ENCODE measurements at regions not wholly inside any gene's neighbourhood (a gene's known extent, or its start where the extent isn't known, plus 50 kb on each side); places are given as distances from the start of the nearest gene placed in this dataset.

DNA sequence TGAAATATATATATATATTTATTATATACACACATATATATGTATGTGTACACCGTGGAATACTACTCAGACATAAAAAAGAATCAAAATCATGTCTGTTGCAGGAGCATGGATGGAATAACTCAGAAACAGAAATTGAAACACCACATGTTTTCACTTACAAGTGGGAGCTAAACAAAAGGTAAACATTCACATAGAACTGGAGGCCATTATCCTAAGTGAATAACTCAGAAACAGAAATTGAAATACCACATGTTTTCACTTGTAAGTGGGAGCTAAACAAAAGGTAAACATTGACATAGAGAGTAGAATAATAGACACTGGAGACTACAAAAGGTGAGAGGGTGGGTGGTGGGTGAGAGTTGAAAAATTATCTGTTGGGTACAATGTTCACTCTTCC, 171.5 kb upstream of the GOLIM4 start:
- H3K4me2 ChIP-seq, result no peak overlapping the region
- H4K20me1 ChIP-seq (replicated peaks; ENCODE audit: insufficient read depth), result no peaks in the 10 kb centered on the region
- DNase-seq (ENCODE audit: low spot score), result no peak
- H3F3A ChIP-seq (replicated peaks; ENCODE audit: low read depth), result no peaks in the 10 kb centered on the region
- H3K4me3 Mint-ChIP-seq, result no peak overlapping the region
- H3K36me3 Mint-ChIP-seq (ENCODE audit: low read depth), result no peaks in the 10 kb centered on the region
- no peak overlapping the region for H3K4me3 ChIP-seq
- peaks cover under 1% of the 10 kb centered on the region for H3K27me3 Mint-ChIP-seq (ENCODE audit: insufficient read depth, low read depth, poor library complexity)
- H3K4me1 Mint-ChIP-seq, result peaks cover 25% of the 10 kb centered on the region
- no peak overlapping the region for H3K27ac ChIP-seq (ENCODE audit: low read depth)
- H2AFZ ChIP-seq, result no peak overlapping the region
- no peaks in the 10 kb centered on the region for H3K27me3 ChIP-seq (ENCODE audit: insufficient read depth)
- no peaks in the 10 kb centered on the region for H3K9me3 Mint-ChIP-seq
- H3K36me3 ChIP-seq (ENCODE audit: insufficient read depth), result no peaks in the 10 kb centered on the region
- H3K9me2 ChIP-seq (ENCODE audit: insufficient read depth), result no peaks in the 10 kb centered on the region
- peaks cover 19% of the 10 kb centered on the region for H3K4me1 ChIP-seq (ENCODE audit: insufficient read depth)
- H3K27ac Mint-ChIP-seq, result no peak overlapping the region
- TF ChIP-seq, protein P1, sequence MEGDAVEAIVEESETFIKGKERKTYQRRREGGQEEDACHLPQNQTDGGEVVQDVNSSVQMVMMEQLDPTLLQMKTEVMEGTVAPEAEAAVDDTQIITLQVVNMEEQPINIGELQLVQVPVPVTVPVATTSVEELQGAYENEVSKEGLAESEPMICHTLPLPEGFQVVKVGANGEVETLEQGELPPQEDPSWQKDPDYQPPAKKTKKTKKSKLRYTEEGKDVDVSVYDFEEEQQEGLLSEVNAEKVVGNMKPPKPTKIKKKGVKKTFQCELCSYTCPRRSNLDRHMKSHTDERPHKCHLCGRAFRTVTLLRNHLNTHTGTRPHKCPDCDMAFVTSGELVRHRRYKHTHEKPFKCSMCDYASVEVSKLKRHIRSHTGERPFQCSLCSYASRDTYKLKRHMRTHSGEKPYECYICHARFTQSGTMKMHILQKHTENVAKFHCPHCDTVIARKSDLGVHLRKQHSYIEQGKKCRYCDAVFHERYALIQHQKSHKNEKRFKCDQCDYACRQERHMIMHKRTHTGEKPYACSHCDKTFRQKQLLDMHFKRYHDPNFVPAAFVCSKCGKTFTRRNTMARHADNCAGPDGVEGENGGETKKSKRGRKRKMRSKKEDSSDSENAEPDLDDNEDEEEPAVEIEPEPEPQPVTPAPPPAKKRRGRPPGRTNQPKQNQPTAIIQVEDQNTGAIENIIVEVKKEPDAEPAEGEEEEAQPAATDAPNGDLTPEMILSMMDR (conservative IDR thresholded peaks at IDR 0.05; ENCODE audit: low read depth in 2 of 2), result no peak
- no peak for TF ChIP-seq EZH2phosphoT487 (IDR thresholded peaks at IDR 0.05; ENCODE audit: unreplicated experiment)
- TF ChIP-seq EZH2 (IDR thresholded peaks at IDR 0.05; ENCODE audit: low read depth, unreplicated experiment), result no peak
- TF ChIP-seq ZNF331 (CRISPR knock-in tag; IDR thresholded peaks at IDR 0.05; ENCODE audit: low read depth), result no peak
- no peak for TF ChIP-seq POLR2AphosphoS5 (IDR thresholded peaks at IDR 0.05; ENCODE audit: low read depth)
- TF ChIP-seq STAT1 (IDR thresholded peaks at IDR 0.05; ENCODE audit: unreplicated experiment), result no peak
- TF ChIP-seq, protein P2, sequence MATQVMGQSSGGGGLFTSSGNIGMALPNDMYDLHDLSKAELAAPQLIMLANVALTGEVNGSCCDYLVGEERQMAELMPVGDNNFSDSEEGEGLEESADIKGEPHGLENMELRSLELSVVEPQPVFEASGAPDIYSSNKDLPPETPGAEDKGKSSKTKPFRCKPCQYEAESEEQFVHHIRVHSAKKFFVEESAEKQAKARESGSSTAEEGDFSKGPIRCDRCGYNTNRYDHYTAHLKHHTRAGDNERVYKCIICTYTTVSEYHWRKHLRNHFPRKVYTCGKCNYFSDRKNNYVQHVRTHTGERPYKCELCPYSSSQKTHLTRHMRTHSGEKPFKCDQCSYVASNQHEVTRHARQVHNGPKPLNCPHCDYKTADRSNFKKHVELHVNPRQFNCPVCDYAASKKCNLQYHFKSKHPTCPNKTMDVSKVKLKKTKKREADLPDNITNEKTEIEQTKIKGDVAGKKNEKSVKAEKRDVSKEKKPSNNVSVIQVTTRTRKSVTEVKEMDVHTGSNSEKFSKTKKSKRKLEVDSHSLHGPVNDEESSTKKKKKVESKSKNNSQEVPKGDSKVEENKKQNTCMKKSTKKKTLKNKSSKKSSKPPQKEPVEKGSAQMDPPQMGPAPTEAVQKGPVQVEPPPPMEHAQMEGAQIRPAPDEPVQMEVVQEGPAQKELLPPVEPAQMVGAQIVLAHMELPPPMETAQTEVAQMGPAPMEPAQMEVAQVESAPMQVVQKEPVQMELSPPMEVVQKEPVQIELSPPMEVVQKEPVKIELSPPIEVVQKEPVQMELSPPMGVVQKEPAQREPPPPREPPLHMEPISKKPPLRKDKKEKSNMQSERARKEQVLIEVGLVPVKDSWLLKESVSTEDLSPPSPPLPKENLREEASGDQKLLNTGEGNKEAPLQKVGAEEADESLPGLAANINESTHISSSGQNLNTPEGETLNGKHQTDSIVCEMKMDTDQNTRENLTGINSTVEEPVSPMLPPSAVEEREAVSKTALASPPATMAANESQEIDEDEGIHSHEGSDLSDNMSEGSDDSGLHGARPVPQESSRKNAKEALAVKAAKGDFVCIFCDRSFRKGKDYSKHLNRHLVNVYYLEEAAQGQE (IDR thresholded peaks at IDR 0.05; ENCODE audit: unreplicated experiment), result no peak
- TF ChIP-seq, protein P3, sequence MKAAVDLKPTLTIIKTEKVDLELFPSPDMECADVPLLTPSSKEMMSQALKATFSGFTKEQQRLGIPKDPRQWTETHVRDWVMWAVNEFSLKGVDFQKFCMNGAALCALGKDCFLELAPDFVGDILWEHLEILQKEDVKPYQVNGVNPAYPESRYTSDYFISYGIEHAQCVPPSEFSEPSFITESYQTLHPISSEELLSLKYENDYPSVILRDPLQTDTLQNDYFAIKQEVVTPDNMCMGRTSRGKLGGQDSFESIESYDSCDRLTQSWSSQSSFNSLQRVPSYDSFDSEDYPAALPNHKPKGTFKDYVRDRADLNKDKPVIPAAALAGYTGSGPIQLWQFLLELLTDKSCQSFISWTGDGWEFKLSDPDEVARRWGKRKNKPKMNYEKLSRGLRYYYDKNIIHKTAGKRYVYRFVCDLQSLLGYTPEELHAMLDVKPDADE (IDR thresholded peaks at IDR 0.05), result no peak
- TF ChIP-seq CREB1 (CRISPR knock-in tag; IDR thresholded peaks at IDR 0.05; ENCODE audit: low read depth), result no peak
- no peak for TF ChIP-seq JUNB (IDR thresholded peaks at IDR 0.05; ENCODE audit: unreplicated experiment)
- TF ChIP-seq NANOG (IDR thresholded peaks at IDR 0.05; ENCODE audit: borderline replicate concordance), result no peak
- no peak for TF ChIP-seq ZNF114 (CRISPR knock-in tag; IDR thresholded peaks at IDR 0.05)
- TF ChIP-seq, protein P4, sequence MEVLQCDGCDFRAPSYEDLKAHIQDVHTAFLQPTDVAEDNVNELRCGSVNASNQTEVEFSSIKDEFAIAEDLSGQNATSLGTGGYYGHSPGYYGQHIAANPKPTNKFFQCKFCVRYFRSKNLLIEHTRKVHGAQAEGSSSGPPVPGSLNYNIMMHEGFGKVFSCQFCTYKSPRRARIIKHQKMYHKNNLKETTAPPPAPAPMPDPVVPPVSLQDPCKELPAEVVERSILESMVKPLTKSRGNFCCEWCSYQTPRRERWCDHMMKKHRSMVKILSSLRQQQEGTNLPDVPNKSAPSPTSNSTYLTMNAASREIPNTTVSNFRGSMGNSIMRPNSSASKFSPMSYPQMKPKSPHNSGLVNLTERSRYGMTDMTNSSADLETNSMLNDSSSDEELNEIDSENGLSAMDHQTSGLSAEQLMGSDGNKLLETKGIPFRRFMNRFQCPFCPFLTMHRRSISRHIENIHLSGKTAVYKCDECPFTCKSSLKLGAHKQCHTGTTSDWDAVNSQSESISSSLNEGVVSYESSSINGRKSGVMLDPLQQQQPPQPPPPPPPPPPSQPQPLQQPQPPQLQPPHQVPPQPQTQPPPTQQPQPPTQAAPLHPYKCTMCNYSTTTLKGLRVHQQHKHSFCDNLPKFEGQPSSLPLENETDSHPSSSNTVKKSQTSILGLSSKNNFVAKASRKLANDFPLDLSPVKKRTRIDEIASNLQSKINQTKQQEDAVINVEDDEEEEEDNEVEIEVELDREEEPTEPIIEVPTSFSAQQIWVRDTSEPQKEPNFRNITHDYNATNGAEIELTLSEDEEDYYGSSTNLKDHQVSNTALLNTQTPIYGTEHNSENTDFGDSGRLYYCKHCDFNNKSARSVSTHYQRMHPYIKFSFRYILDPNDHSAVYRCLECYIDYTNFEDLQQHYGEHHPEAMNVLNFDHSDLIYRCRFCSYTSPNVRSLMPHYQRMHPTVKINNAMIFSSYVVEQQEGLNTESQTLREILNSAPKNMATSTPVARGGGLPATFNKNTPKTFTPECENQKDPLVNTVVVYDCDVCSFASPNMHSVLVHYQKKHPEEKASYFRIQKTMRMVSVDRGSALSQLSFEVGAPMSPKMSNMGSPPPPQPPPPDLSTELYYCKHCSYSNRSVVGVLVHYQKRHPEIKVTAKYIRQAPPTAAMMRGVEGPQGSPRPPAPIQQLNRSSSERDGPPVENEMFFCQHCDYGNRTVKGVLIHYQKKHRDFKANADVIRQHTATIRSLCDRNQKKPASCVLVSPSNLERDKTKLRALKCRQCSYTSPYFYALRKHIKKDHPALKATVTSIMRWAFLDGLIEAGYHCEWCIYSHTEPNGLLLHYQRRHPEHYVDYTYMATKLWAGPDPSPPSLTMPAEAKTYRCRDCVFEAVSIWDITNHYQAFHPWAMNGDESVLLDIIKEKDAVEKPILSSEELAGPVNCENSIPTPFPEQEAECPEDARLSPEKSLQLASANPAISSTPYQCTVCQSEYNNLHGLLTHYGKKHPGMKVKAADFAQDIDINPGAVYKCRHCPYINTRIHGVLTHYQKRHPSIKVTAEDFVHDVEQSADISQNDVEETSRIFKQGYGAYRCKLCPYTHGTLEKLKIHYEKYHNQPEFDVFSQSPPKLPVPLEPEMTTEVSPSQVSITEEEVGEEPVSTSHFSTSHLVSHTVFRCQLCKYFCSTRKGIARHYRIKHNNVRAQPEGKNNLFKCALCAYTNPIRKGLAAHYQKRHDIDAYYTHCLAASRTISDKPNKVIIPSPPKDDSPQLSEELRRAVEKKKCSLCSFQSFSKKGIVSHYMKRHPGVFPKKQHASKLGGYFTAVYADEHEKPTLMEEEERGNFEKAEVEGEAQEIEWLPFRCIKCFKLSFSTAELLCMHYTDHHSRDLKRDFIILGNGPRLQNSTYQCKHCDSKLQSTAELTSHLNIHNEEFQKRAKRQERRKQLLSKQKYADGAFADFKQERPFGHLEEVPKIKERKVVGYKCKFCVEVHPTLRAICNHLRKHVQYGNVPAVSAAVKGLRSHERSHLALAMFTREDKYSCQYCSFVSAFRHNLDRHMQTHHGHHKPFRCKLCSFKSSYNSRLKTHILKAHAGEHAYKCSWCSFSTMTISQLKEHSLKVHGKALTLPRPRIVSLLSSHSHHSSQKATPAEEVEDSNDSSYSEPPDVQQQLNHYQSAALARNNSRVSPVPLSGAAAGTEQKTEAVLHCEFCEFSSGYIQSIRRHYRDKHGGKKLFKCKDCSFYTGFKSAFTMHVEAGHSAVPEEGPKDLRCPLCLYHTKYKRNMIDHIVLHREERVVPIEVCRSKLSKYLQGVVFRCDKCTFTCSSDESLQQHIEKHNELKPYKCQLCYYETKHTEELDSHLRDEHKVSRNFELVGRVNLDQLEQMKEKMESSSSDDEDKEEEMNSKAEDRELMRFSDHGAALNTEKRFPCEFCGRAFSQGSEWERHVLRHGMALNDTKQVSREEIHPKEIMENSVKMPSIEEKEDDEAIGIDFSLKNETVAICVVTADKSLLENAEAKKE (CRISPR knock-in tag; IDR thresholded peaks at IDR 0.05), result no peak
- no peak for ATAC-seq
- H3K79me2 ChIP-seq (replicated peaks; ENCODE audit: insufficient read depth), result no peaks in the 10 kb centered on the region

All from GM23338 (cell line).